ENCODE measurements at regions not wholly inside any gene's neighbourhood (a gene's known extent, or its start where the extent isn't known, plus 50 kb on each side); places are given as distances from the start of the nearest gene placed in this dataset.

GRCh38 chr2:60127191-60127590, 426.3 kb downstream of the BCL11A start:
- DNase-seq: no peak
- no peak overlapping the region for H3K56ac ChIP-seq (ENCODE audit: low read length)
- no peak overlapping the region for H3K4me3 ChIP-seq (ENCODE audit: low read length)
- WGBS (ENCODE audit: extremely low coverage, insufficient coverage, low lambda C conversion rate): no CpG with 5 or more reads among the region's 2 CpGs
- no peak overlapping the region for H2BK120ac ChIP-seq (ENCODE audit: low read depth, low read length)
- no peaks in the 10 kb centered on the region for H3K79me2 ChIP-seq (ENCODE audit: control insufficient read depth, insufficient read depth, low read length)
- no peak overlapping the region for H3K4me2 ChIP-seq (ENCODE audit: low read length)
- no peak overlapping the region for H3K18ac ChIP-seq (ENCODE audit: low read length)
- no peak overlapping the region for H3K4ac ChIP-seq (ENCODE audit: low read depth, low read length)
- H3K27me3 ChIP-seq (ENCODE audit: insufficient read depth, low read length, poor library complexity): no peaks in the 10 kb centered on the region
- no peaks in the 10 kb centered on the region for H3K79me1 ChIP-seq (ENCODE audit: low read length)
- no peaks in the 10 kb centered on the region for H3K4me1 ChIP-seq (ENCODE audit: control insufficient read depth, low read depth, low read length)
- no peak overlapping the region for H3K9ac ChIP-seq (ENCODE audit: low read length)
- no peak overlapping the region for H4K5ac ChIP-seq (ENCODE audit: low read length)
- H2AK5ac ChIP-seq (ENCODE audit: low read length): no peak overlapping the region
- no peak overlapping the region for H3K27ac ChIP-seq (ENCODE audit: low read depth, low read length)
- no peak overlapping the region for H2BK15ac ChIP-seq (replicated peaks; ENCODE audit: low read depth)
- no peak overlapping the region for H3K23ac ChIP-seq (ENCODE audit: low read length)
- no peak overlapping the region for H2BK5ac ChIP-seq (ENCODE audit: low read length)
- H4K8ac ChIP-seq (ENCODE audit: low read depth, low read length): no peak overlapping the region
- H3K36me3 ChIP-seq (ENCODE audit: control insufficient read depth, insufficient read depth, low read length): no peaks in the 10 kb centered on the region

GRCh38 chr2:60125611-60126426, 427.6 kb downstream of the BCL11A start:
- no peak overlapping the region for H3K4me2 ChIP-seq (ENCODE audit: low read length)
- no peak overlapping the region for H2BK15ac ChIP-seq (replicated peaks; ENCODE audit: low read depth)
- H3K27ac ChIP-seq (ENCODE audit: low read depth, low read length): no peak overlapping the region
- no peak overlapping the region for H3K18ac ChIP-seq (ENCODE audit: low read length)
- peak; percentile 14 for DNase-seq
- no peak overlapping the region for H2BK120ac ChIP-seq (ENCODE audit: low read depth, low read length)
- H4K5ac ChIP-seq (ENCODE audit: low read length): no peak overlapping the region
- no peak overlapping the region for H2BK5ac ChIP-seq (ENCODE audit: low read length)
- no peak overlapping the region for H4K8ac ChIP-seq (ENCODE audit: low read depth, low read length)
- H3K4me1 ChIP-seq (ENCODE audit: control insufficient read depth, low read depth, low read length): no peaks in the 10 kb centered on the region
- H3K79me2 ChIP-seq (ENCODE audit: control insufficient read depth, insufficient read depth, low read length): no peaks in the 10 kb centered on the region
- no peaks in the 10 kb centered on the region for H3K27me3 ChIP-seq (ENCODE audit: insufficient read depth, low read length, poor library complexity)
- H3K23ac ChIP-seq (ENCODE audit: low read length): no peak overlapping the region
- H3K36me3 ChIP-seq (ENCODE audit: control insufficient read depth, insufficient read depth, low read length): no peaks in the 10 kb centered on the region
- H3K9ac ChIP-seq (ENCODE audit: low read length): no peak overlapping the region
- WGBS (ENCODE audit: extremely low coverage, insufficient coverage, low lambda C conversion rate): no CpG with 5 or more reads among the region's 8 CpGs
- H3K56ac ChIP-seq (ENCODE audit: low read length): no peak overlapping the region
- no peaks in the 10 kb centered on the region for H3K79me1 ChIP-seq (ENCODE audit: low read length)
- no peak overlapping the region for H2AK5ac ChIP-seq (ENCODE audit: low read length)
- no peak overlapping the region for H3K4me3 ChIP-seq (ENCODE audit: low read length)
- H3K4ac ChIP-seq (ENCODE audit: low read depth, low read length): no peak overlapping the region

GRCh38 chr2:60119778-60120177, 433.7 kb downstream of the BCL11A start:
- Histone ChIP-seq H2AK5ac (ENCODE audit: low read length) (no peak overlapping the region), H3K4me2 (ENCODE audit: low read length) (no peak overlapping the region), H3K9ac (ENCODE audit: low read length) (no peak overlapping the region), H3K18ac (ENCODE audit: low read length) (no peak overlapping the region), H2BK5ac (ENCODE audit: low read length) (no peak overlapping the region), H3K27me3 (ENCODE audit: insufficient read depth, low read length, poor library complexity) (no peaks in the 10 kb centered on the region), H4K5ac (ENCODE audit: low read length) (no peak overlapping the region), H3K36me3 (ENCODE audit: control insufficient read depth, insufficient read depth, low read length) (no peaks in the 10 kb centered on the region), H3K56ac (ENCODE audit: low read length) (no peak overlapping the region), H4K8ac (ENCODE audit: low read depth, low read length) (no peak overlapping the region), H3K4ac (ENCODE audit: low read depth, low read length) (no peak overlapping the region), H2BK15ac (replicated peaks; ENCODE audit: low read depth) (no peak overlapping the region), H3K23ac (ENCODE audit: low read length) (no peak overlapping the region), H3K27ac (ENCODE audit: low read depth, low read length) (no peak overlapping the region), H3K79me2 (ENCODE audit: control insufficient read depth, insufficient read depth, low read length) (no peaks in the 10 kb centered on the region), H3K79me1 (ENCODE audit: low read length) (no peaks in the 10 kb centered on the region), H3K4me1 (ENCODE audit: control insufficient read depth, low read depth, low read length) (no peaks in the 10 kb centered on the region), H2BK120ac (ENCODE audit: low read depth, low read length) (no peak overlapping the region), H3K4me3 (ENCODE audit: low read length) (no peak overlapping the region)
- no CpG with 5 or more reads among the region's 2 CpGs for WGBS (ENCODE audit: extremely low coverage, insufficient coverage, low lambda C conversion rate)
- peak; percentile 19 for DNase-seq

- Histone ChIP-seq H3K4me1 (ENCODE audit: control insufficient read depth, low read depth, low read length) (no peaks in the 10 kb centered on the region), H3K79me2 (ENCODE audit: control insufficient read depth, insufficient read depth, low read length) (no peaks in the 10 kb centered on the region), H3K27ac (ENCODE audit: low read depth, low read length) (no peak overlapping the region), H4K5ac (ENCODE audit: low read length) (no peak overlapping the region), H2BK120ac (ENCODE audit: low read depth, low read length) (no peak overlapping the region), H3K79me1 (ENCODE audit: low read length) (no peaks in the 10 kb centered on the region), H3K18ac (ENCODE audit: low read length) (no peak overlapping the region), H3K23ac (ENCODE audit: low read length) (no peak overlapping the region), H4K8ac (ENCODE audit: low read depth, low read length) (no peak overlapping the region), H3K4me2 (ENCODE audit: low read length) (no peak overlapping the region), H3K4ac (ENCODE audit: low read depth, low read length) (no peak overlapping the region), H2AK5ac (ENCODE audit: low read length) (no peak overlapping the region), H3K36me3 (ENCODE audit: control insufficient read depth, insufficient read depth, low read length) (no peaks in the 10 kb centered on the region), H3K9ac (ENCODE audit: low read length) (no peak overlapping the region), H2BK15ac (replicated peaks; ENCODE audit: low read depth) (no peak overlapping the region), H2BK5ac (ENCODE audit: low read length) (no peak overlapping the region), H3K4me3 (ENCODE audit: low read length) (no peak overlapping the region), H3K56ac (ENCODE audit: low read length) (no peak overlapping the region), H3K27me3 (ENCODE audit: insufficient read depth, low read length, poor library complexity) (no peaks in the 10 kb centered on the region)
- no peak for DNase-seq
- WGBS (ENCODE audit: extremely low coverage, insufficient coverage, low lambda C conversion rate): no CpG with 5 or more reads among the region's 1 CpG
Measured at GRCh38 chr2:60118917-60119316, 434.5 kb downstream of the BCL11A start.

GRCh38 chr2:60118061-60118460, 435.4 kb downstream of the BCL11A start:
- WGBS (ENCODE audit: extremely low coverage, insufficient coverage, low lambda C conversion rate): no CpG with 5 or more reads among the region's 1 CpG
- H3K4me1 ChIP-seq (ENCODE audit: control insufficient read depth, low read depth, low read length): no peaks in the 10 kb centered on the region
- no peaks in the 10 kb centered on the region for H3K36me3 ChIP-seq (ENCODE audit: control insufficient read depth, insufficient read depth, low read length)
- H3K9ac ChIP-seq (ENCODE audit: low read length): no peak overlapping the region
- H3K18ac ChIP-seq (ENCODE audit: low read length): no peak overlapping the region
- no peak overlapping the region for H3K56ac ChIP-seq (ENCODE audit: low read length)
- H3K27me3 ChIP-seq (ENCODE audit: insufficient read depth, low read length, poor library complexity): no peaks in the 10 kb centered on the region
- DNase-seq: peak; percentile 21
- no peaks in the 10 kb centered on the region for H3K79me1 ChIP-seq (ENCODE audit: low read length)
- H3K79me2 ChIP-seq (ENCODE audit: control insufficient read depth, insufficient read depth, low read length): no peaks in the 10 kb centered on the region
- H4K8ac ChIP-seq (ENCODE audit: low read depth, low read length): no peak overlapping the region
- H2AK5ac ChIP-seq (ENCODE audit: low read length): no peak overlapping the region
- H2BK15ac ChIP-seq (replicated peaks; ENCODE audit: low read depth): no peak overlapping the region
- no peak overlapping the region for H3K4me2 ChIP-seq (ENCODE audit: low read length)
- H3K27ac ChIP-seq (ENCODE audit: low read depth, low read length): no peak overlapping the region
- no peak overlapping the region for H2BK120ac ChIP-seq (ENCODE audit: low read depth, low read length)
- H3K23ac ChIP-seq (ENCODE audit: low read length): no peak overlapping the region
- H3K4me3 ChIP-seq (ENCODE audit: low read length): no peak overlapping the region
- H3K4ac ChIP-seq (ENCODE audit: low read depth, low read length): no peak overlapping the region
- H4K5ac ChIP-seq (ENCODE audit: low read length): no peak overlapping the region
- no peak overlapping the region for H2BK5ac ChIP-seq (ENCODE audit: low read length)

Measured in mesendoderm (in vitro differentiated cells).